ENCODE measurements at regions not wholly inside any gene's neighbourhood (a gene's known extent, or its start where the extent isn't known, plus 50 kb on each side); places are given as distances from the start of the nearest gene placed in this dataset.

DNA sequence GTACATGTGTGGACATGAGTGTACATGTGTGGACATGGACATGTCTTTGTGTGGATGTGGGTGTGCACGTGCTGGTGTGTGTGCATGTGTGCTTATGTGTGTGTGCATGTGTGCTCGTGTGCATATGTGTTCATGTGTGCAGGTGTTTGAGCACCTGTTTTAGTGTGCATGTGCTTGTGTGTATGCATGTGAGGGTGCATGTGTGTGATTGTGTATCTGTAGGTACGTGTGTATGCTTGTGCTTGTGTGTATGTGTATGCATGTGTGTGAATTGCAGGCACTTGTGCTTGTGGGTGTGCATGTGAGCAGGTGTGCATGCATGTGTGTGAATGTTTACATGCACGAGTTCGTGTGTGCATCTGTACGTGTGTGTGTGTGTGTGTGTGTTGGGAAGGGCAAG is 300.6 kb upstream of the EEF2KMT start:
- H3K36me3 Mint-ChIP-seq: no peaks in the 10 kb centered on the region
- H3K4me1 Mint-ChIP-seq: no peaks in the 10 kb centered on the region
- ATAC-seq: no peak
- peaks cover 11% of the 10 kb centered on the region for H3K9me3 Mint-ChIP-seq
- no peaks in the 10 kb centered on the region for H3K27me3 Mint-ChIP-seq
- H3K27ac Mint-ChIP-seq: no peak overlapping the region
- no peak overlapping the region for H3K4me3 Mint-ChIP-seq

DNA sequence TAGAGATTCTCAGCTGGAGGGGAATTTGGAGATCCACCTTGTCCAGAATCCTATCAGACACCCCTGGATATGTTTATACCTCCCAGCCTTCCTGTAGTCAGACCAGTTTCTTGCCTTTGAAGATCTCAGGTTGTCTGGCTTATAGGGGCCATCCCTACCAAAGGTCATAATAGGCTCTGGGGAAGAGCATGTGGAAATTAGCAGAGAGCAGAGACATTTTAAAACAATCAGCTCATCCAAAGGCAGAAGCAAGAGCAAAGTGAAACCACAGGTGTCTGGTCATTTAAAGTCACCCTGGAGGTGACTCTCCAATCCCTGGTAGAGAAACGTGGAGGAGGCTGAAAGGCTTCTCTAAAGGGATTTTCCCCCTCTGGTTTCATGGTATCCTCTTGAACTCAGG is 299.3 kb upstream of the EEF2KMT start:
- Mint-ChIP-seq H3K4me3 (no peak overlapping the region), H3K27ac (no peak overlapping the region), H3K9me3 (peaks cover 11% of the 10 kb centered on the region), H3K36me3 (no peaks in the 10 kb centered on the region), H3K27me3 (no peaks in the 10 kb centered on the region), H3K4me1 (no peaks in the 10 kb centered on the region)
- ATAC-seq: no peak

DNA sequence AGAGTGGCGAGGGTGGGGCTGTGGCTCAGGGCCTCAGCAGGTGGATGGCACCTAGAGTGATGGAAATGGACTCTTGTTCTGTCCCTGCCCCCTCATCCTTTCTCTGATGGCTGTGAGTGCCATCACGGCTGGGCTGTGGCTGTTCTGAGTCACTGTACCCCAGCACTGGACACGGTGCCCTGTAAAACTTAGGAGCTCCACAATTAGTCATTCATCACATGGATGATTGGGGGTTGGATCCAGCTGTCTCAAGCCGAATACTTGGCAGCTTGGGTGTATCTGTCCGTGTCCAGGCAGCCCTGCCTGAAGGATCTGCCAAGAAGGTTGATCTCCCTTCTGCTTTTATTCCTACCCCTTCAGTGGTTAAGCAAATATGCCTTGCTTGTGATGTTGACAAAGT is 295.5 kb upstream of the EEF2KMT start:
- ATAC-seq: peak; percentile 39
- no peaks in the 10 kb centered on the region for H3K36me3 Mint-ChIP-seq
- no peaks in the 10 kb centered on the region for H3K4me1 Mint-ChIP-seq
- no peak overlapping the region for H3K4me3 Mint-ChIP-seq
- no peak overlapping the region for H3K27ac Mint-ChIP-seq
- peaks cover 3% of the 10 kb centered on the region for H3K9me3 Mint-ChIP-seq
- H3K27me3 Mint-ChIP-seq: no peaks in the 10 kb centered on the region

DNA sequence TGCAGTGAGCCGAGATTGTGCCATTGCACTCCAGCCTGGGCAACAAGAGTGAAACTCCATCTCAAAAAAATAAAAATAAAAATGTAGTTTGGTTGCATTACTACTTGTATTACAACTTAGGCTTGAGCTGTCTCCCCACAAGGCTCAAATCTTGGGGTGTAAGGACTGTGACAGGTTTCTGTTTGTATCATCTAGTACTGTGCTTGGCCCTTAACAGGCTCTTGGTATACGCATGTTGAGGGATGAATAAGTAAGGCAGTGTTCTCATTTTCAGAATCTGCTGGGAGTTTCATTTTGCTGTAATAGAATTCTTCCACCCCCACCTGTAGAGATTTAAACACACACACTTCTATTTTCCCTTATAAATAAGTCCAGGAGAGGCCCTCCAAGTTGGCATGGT is 289.4 kb upstream of the EEF2KMT start:
- H3K9me3 Mint-ChIP-seq: peaks cover 11% of the 10 kb centered on the region
- no peak for ATAC-seq

DNA sequence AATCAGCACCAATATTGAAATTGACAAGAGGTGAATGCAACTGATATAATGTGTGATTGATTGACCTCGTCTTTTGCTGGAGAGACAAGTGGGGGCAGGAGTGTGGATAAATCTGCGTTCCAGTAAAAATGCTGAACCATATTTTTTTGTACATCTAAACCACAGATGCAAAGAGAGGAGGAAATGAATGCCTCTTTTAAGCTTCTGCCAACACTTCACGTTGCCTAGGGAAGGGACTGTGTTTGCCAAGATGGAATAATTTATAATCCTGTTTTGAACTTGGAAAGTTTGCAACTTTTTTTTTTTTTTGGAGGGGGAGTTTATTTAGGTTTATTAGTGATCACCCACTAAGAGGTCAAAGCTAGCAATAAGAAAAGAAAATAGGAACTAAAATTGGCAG is 288.2 kb upstream of the EEF2KMT start:
- Mint-ChIP-seq H3K27me3 (no peaks in the 10 kb centered on the region), H3K4me1 (no peaks in the 10 kb centered on the region), H3K27ac (no peak overlapping the region), H3K36me3 (no peaks in the 10 kb centered on the region), H3K9me3 (peaks cover 11% of the 10 kb centered on the region), H3K4me3 (no peak overlapping the region)
- ATAC-seq: no peak

More for the DNA sequence above, 289.4 kb upstream of the EEF2KMT start:
- Mint-ChIP-seq H3K4me1 (no peaks in the 10 kb centered on the region), H3K36me3 (no peaks in the 10 kb centered on the region), H3K27ac (no peak overlapping the region), H3K27me3 (no peaks in the 10 kb centered on the region), H3K4me3 (no peak overlapping the region)

DNA sequence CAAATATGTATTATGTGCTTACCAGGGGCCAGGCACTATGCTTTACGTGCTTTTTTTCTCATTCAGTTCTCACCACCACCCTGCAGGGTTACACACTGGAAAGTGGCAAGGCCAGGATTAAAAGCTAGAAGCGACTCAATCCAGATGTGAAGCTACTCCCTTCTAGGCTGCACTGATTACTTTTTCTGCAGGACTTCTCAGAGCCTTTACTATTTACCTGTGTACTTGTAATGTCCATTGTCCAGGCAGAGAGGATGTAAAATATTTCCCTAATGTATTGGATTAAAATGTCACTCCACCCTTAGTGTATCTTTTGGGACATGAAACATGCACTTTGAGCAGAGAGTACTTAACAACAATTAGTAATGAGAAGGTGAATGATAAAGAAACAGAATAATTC is 287.5 kb upstream of the EEF2KMT start:
- Mint-ChIP-seq H3K27ac (no peak overlapping the region), H3K9me3 (peaks cover 11% of the 10 kb centered on the region), H3K4me3 (no peak overlapping the region), H3K4me1 (no peaks in the 10 kb centered on the region), H3K27me3 (no peaks in the 10 kb centered on the region), H3K36me3 (no peaks in the 10 kb centered on the region)
- no peak for ATAC-seq

DNA sequence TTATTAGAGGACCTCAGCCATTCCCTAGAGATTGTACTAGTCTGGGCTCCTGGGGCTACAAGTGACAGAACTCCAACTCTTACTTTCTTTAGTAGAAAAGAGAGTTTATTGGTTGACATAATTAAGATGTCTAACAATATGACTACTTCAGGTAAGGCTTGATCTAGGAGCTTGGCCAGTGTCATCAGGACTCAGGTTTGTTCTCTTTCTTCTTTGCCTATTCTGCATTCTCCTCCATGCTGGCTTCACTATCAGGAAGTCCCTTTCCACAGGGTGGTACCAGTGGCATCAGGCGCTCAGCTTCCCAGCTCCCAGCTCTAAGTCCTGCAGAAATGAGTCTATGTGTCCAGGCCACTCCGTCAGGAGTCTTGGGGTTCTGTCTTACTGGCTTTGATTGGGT is 286.1 kb upstream of the EEF2KMT start:
- Mint-ChIP-seq H3K9me3 (peaks cover 11% of the 10 kb centered on the region), H3K4me3 (no peak overlapping the region), H3K27me3 (no peaks in the 10 kb centered on the region), H3K36me3 (no peaks in the 10 kb centered on the region), H3K27ac (no peak overlapping the region), H3K4me1 (no peaks in the 10 kb centered on the region)
- no peak for ATAC-seq

DNA sequence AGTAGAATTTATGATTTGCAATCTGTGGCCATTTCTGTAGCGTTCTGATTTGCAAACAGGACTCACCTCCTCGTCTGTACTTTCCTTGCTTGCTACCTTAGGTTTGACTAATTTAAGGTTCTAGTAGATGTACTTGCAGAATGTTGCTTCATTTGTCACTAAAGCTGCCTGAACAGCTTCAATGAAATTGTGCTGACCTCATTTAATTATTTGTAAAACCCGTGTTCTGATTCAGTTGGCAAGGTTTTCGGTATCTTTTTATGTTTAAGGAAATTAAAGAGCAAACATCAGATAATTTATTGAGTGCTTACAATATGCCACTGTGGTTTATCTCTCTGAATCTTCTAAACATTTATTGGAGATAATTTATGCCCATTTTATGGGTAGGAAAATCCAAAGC is 284.9 kb upstream of the EEF2KMT start:
- Mint-ChIP-seq H3K27ac (no peak overlapping the region), H3K27me3 (no peaks in the 10 kb centered on the region), H3K4me1 (no peaks in the 10 kb centered on the region), H3K4me3 (no peak overlapping the region), H3K9me3 (peaks cover 8% of the 10 kb centered on the region), H3K36me3 (no peaks in the 10 kb centered on the region)
- ATAC-seq: no peak

DNA sequence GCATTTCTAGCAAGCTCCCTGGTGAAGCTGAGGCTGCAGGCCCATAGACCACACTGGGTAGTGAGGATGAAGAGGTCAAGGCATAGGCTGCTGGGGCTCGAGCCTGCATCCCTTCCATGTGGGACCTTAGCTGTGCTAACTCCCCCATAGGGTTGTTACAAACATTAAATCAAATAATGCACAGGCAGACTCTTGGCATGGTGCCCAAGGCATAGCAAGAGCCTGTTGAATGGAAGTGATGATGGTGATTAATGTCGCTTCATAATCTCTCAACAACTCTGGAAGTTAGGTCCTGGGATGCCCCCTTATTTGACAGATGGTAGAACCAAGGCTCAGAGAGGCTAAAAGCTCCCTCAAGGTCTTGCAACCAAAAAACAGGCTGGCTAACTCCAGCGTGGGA is 283.9 kb upstream of the EEF2KMT start:
- ATAC-seq: no peak
- Mint-ChIP-seq H3K4me1 (no peaks in the 10 kb centered on the region), H3K36me3 (no peaks in the 10 kb centered on the region), H3K27me3 (no peaks in the 10 kb centered on the region), H3K9me3 (peaks cover 14% of the 10 kb centered on the region), H3K27ac (no peak overlapping the region), H3K4me3 (no peak overlapping the region)

DNA sequence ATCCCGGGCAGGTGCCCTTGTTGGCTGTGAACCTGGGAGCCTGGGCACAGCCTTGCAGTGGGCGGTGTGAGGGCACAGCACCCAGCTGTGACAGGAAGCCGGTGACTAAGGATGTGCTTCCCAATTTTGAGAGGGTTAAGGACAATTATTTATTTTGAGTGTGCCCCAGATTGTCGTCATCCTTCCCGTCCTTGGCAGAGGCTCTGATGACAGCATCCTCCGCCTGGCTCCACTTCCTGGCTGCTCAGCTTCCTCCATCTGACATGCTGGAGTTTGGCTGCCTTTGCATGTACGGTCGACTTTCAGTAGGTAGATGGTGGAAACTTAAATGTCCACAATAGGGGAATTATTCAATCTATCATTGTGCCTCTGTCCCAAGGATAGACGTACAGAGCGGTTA is 282.4 kb upstream of the EEF2KMT start:
- no peak overlapping the region for H3K27ac Mint-ChIP-seq
- H3K9me3 Mint-ChIP-seq: peaks cover 14% of the 10 kb centered on the region
- H3K4me1 Mint-ChIP-seq: no peaks in the 10 kb centered on the region
- H3K27me3 Mint-ChIP-seq: peaks cover 6% of the 10 kb centered on the region
- H3K4me3 Mint-ChIP-seq: no peak overlapping the region
- no peaks in the 10 kb centered on the region for H3K36me3 Mint-ChIP-seq
- no peak for ATAC-seq

DNA sequence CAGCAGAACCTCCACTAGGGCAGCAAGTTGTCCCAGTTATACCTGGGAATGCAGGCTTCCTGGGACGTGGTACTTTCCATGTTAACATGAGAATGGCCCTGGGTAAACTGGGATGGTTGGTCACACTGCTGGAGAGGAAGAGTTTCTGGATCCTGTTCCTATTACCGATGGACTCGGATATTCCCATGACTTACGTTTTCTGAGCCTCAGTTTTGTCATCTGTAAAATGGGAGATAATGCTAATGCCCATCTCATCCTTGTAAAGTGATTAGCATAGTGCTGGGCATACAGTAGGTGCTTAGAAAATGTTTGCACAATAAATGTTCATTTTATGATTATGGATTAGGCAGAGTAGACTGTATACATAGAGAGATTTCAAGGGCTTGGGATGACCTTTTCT is 280.9 kb upstream of the EEF2KMT start:
- ATAC-seq: no peak
- Mint-ChIP-seq H3K27me3 (peaks cover 20% of the 10 kb centered on the region), H3K4me1 (no peaks in the 10 kb centered on the region), H3K36me3 (no peaks in the 10 kb centered on the region), H3K9me3 (peaks cover 7% of the 10 kb centered on the region), H3K27ac (no peak overlapping the region), H3K4me3 (no peak overlapping the region)

DNA sequence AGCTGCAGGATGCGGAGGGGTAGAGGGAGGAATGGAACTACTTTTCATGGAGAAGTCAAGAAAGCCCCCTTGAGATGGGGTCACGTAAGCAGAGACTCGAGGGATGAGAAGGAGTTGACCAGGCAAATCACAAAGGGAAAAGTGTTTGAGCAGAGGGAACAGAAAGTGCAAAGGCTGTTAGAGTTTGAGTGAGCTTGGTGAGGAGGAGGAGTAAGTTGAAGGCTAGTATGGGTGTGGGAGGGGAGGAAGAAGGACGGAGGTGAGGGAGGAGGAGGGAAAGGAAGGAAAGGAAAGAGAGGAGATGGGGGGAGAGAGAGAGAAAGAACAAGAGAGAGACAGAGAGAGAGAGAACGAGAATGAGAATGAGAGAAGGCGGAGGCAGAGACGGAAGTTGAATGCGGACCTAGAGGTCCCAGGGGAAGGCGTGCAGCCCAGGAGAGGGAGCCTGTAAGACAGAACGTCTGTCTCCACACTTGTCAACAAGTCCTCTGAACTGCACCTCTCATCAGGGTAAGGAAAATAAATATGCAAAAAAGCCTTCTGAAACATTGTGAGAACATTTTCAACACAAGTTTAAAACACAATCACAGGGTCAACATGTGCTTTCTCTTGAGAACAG is 279.8 kb upstream of the EEF2KMT start:
- no peak for ATAC-seq
- Mint-ChIP-seq H3K4me1 (no peaks in the 10 kb centered on the region), H3K27ac (no peak overlapping the region), H3K9me3 (peaks cover 7% of the 10 kb centered on the region), H3K36me3 (no peaks in the 10 kb centered on the region), H3K27me3 (peaks cover 28% of the 10 kb centered on the region), H3K4me3 (no peak overlapping the region)

DNA sequence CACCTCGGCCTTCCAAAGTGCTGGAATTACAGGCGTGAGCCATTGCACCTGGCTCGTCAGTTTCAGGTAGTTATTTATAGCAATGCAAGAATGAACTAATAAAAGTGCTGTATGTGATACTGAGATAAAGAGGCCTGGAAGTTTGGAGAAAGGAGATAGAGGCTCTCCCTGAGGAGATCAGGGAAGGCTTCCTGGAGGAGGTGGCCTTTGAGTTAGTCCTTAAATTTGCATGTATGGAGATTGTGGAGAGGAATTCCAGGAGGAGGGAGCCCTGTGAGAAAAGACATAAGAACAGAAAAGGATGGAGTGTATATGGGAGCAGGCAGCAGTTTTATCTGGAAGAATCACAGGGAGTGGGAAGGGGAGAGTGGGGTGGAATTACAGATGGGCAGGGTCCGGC is 276.6 kb upstream of the EEF2KMT start:
- no peak for ATAC-seq
- no peak overlapping the region for H3K27ac Mint-ChIP-seq

DNA sequence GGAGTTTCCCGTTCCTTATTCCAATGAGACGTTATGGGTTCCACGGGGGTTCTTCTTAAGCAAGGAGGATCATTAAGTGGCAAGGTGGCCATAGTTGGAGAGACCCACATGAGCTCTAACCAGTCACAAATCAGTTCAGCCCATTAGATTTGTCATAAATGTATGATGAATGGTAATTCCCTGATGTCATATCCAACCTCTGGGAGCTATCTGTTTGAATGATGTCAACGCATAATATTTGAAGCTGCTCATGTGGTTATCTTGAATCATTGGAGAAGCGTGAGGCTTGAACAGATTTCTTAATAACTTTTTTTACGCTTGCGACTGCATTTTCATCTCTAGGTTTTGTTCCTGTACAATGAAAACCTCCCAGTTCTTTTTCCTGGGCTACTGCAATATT is 270.4 kb upstream of the EEF2KMT start:
- ATAC-seq: no peak
- Mint-ChIP-seq H3K4me3 (no peak overlapping the region), H3K36me3 (no peaks in the 10 kb centered on the region), H3K27ac (no peak overlapping the region), H3K9me3 (peaks cover 3% of the 10 kb centered on the region), H3K4me1 (no peaks in the 10 kb centered on the region), H3K27me3 (peaks cover 2% of the 10 kb centered on the region)

More for the DNA sequence above, 276.6 kb upstream of the EEF2KMT start:
- Mint-ChIP-seq H3K4me1 (no peaks in the 10 kb centered on the region), H3K27me3 (peaks cover 28% of the 10 kb centered on the region), H3K36me3 (no peaks in the 10 kb centered on the region), H3K9me3 (peaks cover 10% of the 10 kb centered on the region), H3K4me3 (no peak overlapping the region)

DNA sequence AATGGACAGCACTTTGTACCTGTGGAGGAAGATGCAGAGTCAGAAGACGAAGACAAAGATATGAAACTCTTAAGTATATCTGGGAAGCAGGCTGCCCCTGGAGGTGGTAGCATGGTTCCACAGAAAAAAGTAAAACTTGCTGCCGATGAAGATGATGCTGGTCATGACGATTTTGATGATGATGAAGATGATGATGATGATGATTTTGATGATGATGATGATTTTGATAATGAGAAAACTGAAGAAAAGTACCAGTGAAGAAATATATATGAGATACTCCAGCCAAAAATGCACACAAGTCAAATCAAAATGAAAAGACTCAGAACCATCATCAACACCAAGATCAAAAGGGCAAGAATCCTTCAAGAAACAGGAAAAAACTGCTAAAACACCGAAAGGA is 268.5 kb upstream of the EEF2KMT start:
- Mint-ChIP-seq H3K9me3 (peaks cover 3% of the 10 kb centered on the region), H3K27me3 (no peaks in the 10 kb centered on the region), H3K27ac (no peak overlapping the region), H3K4me3 (no peak overlapping the region), H3K36me3 (no peaks in the 10 kb centered on the region), H3K4me1 (no peaks in the 10 kb centered on the region)
- ATAC-seq: no peak

DNA sequence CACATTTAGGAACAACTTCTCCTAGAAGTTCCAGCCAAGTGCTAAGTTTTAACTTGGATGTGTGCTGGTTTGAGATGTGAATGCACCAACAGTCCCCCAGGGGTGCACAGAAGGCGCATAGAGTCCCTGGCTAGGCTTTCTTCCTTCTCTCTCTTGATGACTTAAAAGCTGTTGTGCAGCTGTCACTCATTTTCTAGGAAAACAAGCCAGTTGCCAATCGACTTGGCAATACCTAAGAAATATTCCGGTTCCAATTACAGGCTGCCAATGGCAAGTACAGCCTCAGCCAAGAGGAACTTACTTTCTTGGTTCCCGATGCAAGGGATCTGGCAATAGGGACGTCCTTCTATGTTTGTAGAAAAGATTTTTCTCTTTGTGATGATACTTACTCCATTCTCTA is 266.6 kb upstream of the EEF2KMT start:
- Mint-ChIP-seq H3K27ac (no peak overlapping the region), H3K36me3 (no peaks in the 10 kb centered on the region), H3K27me3 (no peaks in the 10 kb centered on the region), H3K9me3 (no peaks in the 10 kb centered on the region), H3K4me3 (no peak overlapping the region), H3K4me1 (no peaks in the 10 kb centered on the region)
- ATAC-seq: no peak

DNA sequence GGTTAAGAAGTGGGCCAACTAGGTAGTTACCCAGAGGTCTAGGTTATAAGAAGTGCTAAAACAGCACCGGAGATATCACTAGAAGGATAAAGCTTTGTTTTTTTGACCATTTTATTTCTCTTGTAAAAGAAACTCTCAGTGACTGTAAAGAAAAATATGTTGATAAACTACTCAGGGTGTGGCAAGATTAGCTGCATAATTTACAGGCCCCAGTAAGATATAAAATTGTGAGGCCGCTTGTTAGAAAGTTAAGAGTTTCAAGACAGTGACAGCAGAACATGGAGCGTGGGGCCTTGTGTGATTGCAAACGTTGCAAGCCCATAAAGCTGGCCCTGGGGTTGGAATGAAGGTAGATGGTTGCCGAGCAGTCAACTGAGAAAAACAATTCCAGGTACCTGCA is 263.7 kb upstream of the EEF2KMT start:
- H3K9me3 Mint-ChIP-seq: no peaks in the 10 kb centered on the region
- H3K36me3 Mint-ChIP-seq: no peaks in the 10 kb centered on the region
- H3K4me1 Mint-ChIP-seq: no peaks in the 10 kb centered on the region
- ATAC-seq: no peak
- no peak overlapping the region for H3K27ac Mint-ChIP-seq
- H3K27me3 Mint-ChIP-seq: no peaks in the 10 kb centered on the region
- no peak overlapping the region for H3K4me3 Mint-ChIP-seq
